Activated CD8-positive, alpha-beta T cell treated with anti-CD3 and anti-CD28 coated beads for 36 hours (primary cell): ENCODE measurements at regions not wholly inside any gene's neighbourhood (a gene's known extent, or its start where the extent isn't known, plus 50 kb on each side); places are given as distances from the start of the nearest gene placed in this dataset.
A peak's percentile ranks its signal among the peaks of the same experiment; 100 is the strongest.

Experiments
- ATAC-seq: fragments of 200-7000 bp; cut with Tn5 transposase; one replicate; pipeline ENCODE4 v1.10.0; 2021; ENCODE audit warnings: mild to moderate bottlenecking, moderate library complexity
- CTCF ChIA-PET: fragments of 350-600 bp; sonication (Branson Sonifier 250); formaldehyde crosslinking; loops from one replicate; lab custom pipeline; 2021; ENCODE audit warnings: antibody characterized with exemption; lab: Charles Lee
- POLR2A ChIA-PET: fragments of 350-600 bp; sonication (Branson Sonifier 250); formaldehyde crosslinking; loops from one replicate; lab custom pipeline; 2021; ENCODE audit warnings: antibody characterized with exemption; lab: Charles Lee
- DNase-seq: peaks from one replicate; pipeline ENCODE4 v3.0.0-alpha.2; 2020
- H3K27ac Mint-ChIP-seq: one replicate; pipeline ENCODE4 v1.8.0; 2021; ENCODE audit warnings: mild to moderate bottlenecking, mixed read lengths
- H3K27me3 Mint-ChIP-seq: one replicate; pipeline ENCODE4 v1.8.0; 2021; ENCODE audit warnings: mixed read lengths
- H3K36me3 Mint-ChIP-seq: one replicate; pipeline ENCODE4 v1.8.0; 2021; ENCODE audit warnings: low read depth, mixed read lengths
- H3K4me1 Mint-ChIP-seq: one replicate; pipeline ENCODE4 v1.8.0; 2021; ENCODE audit warnings: low read depth, mixed read lengths
- H3K4me3 Mint-ChIP-seq: one replicate; pipeline ENCODE4 v1.8.0; 2021; ENCODE audit warnings: mild to moderate bottlenecking, moderate library complexity, mixed read lengths
- H3K9me3 Mint-ChIP-seq: one replicate; pipeline ENCODE4 v1.8.0; 2021; ENCODE audit warnings: mixed read lengths
- intact Hi-C: fragments of 100-400 bp; cut with micrococcal nuclease; formaldehyde crosslinking; loops from one replicate; pipeline ENCODE4 v1.10.0; 2022
- TF ChIP-seq, protein P1 (sequence below): fragments of 200-600 bp; IDR thresholded peaks from one replicate; pipeline ENCODE4 v1.8.0; 2022; ENCODE audit warnings: antibody characterized with exemption, mild to moderate bottlenecking

DNA sequence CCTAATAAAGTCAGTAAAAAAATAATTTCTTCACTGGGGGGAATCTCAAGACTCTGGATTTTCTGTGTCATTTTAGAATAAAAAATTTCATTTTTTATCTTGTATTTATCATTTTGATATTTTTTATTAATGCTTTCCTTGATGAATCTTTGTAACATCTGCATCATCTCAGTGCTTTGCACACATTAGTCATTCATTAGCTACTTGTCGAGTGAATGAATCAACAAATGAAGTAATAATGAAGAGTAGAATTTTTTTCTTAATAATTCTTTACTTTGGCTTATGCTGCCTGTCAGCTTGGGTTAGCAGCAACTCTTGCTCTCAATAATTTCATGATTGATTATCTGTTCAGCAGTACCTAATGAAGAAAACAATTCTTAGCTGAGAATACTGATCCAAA, 530.8 kb downstream of the GRXCR1 start:
- TF ChIP-seq, protein P1, sequence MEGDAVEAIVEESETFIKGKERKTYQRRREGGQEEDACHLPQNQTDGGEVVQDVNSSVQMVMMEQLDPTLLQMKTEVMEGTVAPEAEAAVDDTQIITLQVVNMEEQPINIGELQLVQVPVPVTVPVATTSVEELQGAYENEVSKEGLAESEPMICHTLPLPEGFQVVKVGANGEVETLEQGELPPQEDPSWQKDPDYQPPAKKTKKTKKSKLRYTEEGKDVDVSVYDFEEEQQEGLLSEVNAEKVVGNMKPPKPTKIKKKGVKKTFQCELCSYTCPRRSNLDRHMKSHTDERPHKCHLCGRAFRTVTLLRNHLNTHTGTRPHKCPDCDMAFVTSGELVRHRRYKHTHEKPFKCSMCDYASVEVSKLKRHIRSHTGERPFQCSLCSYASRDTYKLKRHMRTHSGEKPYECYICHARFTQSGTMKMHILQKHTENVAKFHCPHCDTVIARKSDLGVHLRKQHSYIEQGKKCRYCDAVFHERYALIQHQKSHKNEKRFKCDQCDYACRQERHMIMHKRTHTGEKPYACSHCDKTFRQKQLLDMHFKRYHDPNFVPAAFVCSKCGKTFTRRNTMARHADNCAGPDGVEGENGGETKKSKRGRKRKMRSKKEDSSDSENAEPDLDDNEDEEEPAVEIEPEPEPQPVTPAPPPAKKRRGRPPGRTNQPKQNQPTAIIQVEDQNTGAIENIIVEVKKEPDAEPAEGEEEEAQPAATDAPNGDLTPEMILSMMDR, result no peak
- Mint-ChIP-seq H3K9me3 (peaks cover 7% of the 10 kb centered on the region), H3K36me3 (no peaks in the 10 kb centered on the region), H3K27me3 (no peaks in the 10 kb centered on the region), H3K27ac (no peak overlapping the region), H3K4me1 (no peaks in the 10 kb centered on the region), H3K4me3 (no peak overlapping the region)
- intact Hi-C loops, result no loop called here
- POLR2A ChIA-PET, result no interaction called here
- CTCF ChIA-PET, result no interaction called here
- DNase-seq (no peak), ATAC-seq (no peak)

DNA sequence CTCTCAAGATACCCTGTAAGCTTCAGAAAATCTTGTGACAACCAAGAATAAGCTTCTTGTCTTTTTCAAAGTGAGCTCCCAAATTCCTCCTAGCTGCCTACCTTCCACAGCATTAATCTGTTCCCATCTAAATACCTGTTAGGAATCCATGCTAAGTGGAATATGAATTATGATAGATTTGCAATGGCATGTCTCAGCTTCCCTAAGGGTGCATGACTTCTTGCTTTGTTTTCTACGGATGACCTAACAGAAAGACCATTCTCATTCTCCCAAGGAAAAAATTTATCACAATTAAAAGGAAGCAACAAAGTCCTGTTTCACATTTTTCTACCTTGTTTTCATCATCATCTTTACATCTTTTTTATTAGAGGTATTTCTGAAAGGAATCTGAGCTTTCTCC, 532.7 kb downstream of the GRXCR1 start:
- CTCF ChIA-PET, result no interaction called here
- Mint-ChIP-seq H3K4me3 (no peak overlapping the region), H3K4me1 (no peaks in the 10 kb centered on the region), H3K9me3 (peaks cover 7% of the 10 kb centered on the region), H3K27me3 (no peaks in the 10 kb centered on the region), H3K36me3 (no peaks in the 10 kb centered on the region), H3K27ac (no peak overlapping the region)
- POLR2A ChIA-PET, result no interaction called here
- no peak for DNase-seq
- TF ChIP-seq, protein P1, result no peak
- intact Hi-C loops, result no loop called here
- ATAC-seq, result no peak

DNA sequence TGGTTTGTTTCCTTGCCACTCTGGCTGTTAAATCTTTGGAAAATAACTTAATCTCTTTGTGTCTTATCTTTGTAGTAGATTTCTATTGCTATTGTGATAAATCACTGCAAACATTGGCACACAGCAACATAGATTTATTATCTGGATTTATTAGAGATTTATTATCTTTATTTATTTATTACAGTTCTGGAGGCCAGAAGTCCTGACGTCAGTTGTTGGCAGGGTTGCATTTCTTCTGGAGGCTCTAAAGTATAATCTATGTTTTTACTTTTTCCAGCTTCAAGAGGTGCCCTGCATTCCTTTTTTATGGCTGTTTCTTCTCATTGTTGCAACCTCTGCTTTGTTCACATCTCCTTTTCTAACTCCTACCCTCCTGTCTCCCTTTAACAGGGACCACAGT, 542.8 kb downstream of the GRXCR1 start:
- H3K4me1 Mint-ChIP-seq, result no peaks in the 10 kb centered on the region
- TF ChIP-seq, protein P1, result no peak
- intact Hi-C loops, result no loop called here
- POLR2A ChIA-PET, result no interaction called here
- peaks cover 18% of the 10 kb centered on the region for H3K9me3 Mint-ChIP-seq
- CTCF ChIA-PET, result no interaction called here
- no peaks in the 10 kb centered on the region for H3K36me3 Mint-ChIP-seq
- H3K27ac Mint-ChIP-seq, result no peak overlapping the region
- no peak overlapping the region for H3K4me3 Mint-ChIP-seq
- no peak for ATAC-seq
- DNase-seq, result no peak
- no peaks in the 10 kb centered on the region for H3K27me3 Mint-ChIP-seq

DNA sequence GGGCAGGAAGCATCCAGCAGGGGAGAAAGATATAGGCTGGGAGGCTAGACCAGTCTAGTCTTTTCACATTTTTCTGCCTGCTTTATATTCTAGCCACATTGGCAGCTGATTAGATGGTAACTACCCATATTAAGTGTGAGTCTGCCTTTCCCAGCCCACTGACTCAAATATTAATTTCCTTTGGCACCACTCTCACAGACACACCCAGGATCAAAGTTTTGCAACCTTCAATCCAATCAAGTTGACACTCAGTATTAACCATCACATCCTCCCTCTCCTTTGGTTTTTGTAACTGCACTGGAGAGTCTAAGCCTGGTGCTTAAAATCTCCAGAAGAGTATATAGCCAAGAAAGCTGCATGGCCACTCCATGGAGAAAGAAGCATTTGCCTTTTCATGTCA, 560.4 kb downstream of the GRXCR1 start:
- peak; percentile 68 for ATAC-seq
- no peaks in the 10 kb centered on the region for H3K36me3 Mint-ChIP-seq
- POLR2A ChIA-PET, result no interaction called here

DNA sequence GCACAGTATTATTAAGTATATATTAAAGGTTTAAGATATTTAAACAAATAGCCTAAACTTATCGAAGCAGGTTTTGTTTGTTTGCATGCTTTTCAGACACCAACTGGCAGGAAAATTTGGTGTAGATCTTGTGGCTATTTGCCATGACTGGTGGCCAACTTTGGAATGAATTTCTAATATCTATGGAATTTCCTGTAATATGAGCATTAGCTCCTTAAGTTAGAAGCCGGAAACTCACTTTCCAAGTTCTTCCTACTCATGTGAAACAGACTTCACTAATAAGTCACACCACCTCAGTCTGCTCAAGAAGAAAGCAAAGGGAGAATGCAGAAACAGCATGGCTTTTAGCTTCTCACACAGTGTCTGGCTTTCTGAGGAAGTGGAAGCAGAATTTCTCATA, 563.9 kb downstream of the GRXCR1 start:
- no peaks in the 10 kb centered on the region for H3K9me3 Mint-ChIP-seq
- ChIA-PET POLR2A (no interaction called here), CTCF (no interaction called here)
- H3K4me3 Mint-ChIP-seq, result no peak overlapping the region
- intact Hi-C loops, result no loop called here
- DNase-seq (no peak), ATAC-seq (no peak)
- no peaks in the 10 kb centered on the region for H3K36me3 Mint-ChIP-seq
- no peaks in the 10 kb centered on the region for H3K4me1 Mint-ChIP-seq
- TF ChIP-seq, protein P1, result no peak
- no peak overlapping the region for H3K27ac Mint-ChIP-seq
- H3K27me3 Mint-ChIP-seq, result no peaks in the 10 kb centered on the region

More for the DNA sequence above, 560.4 kb downstream of the GRXCR1 start:
- Mint-ChIP-seq H3K9me3 (no peaks in the 10 kb centered on the region), H3K27me3 (no peaks in the 10 kb centered on the region), H3K27ac (no peak overlapping the region), H3K4me3 (no peak overlapping the region), H3K4me1 (no peaks in the 10 kb centered on the region)
- TF ChIP-seq, protein P1, result no peak
- CTCF ChIA-PET, result no interaction called here
- intact Hi-C loops, result no loop called here
- no peak for DNase-seq
